ENCODE measurements at regions not wholly inside any gene's neighbourhood (a gene's known extent, or its start where the extent isn't known, plus 50 kb on each side); places are given as distances from the start of the nearest gene placed in this dataset.

GRCh38 chr1:4944911-4945310 lies 290.5 kb downstream of the AJAP1 start:
- DNase-seq = no peak

- DNase-seq = no peak
Measured at GRCh38 chr1:4944072-4944471, 289.7 kb downstream of the AJAP1 start.

- no peak for DNase-seq
Measured at GRCh38 chr1:4939266-4939665, 284.9 kb downstream of the AJAP1 start.

- no peak for DNase-seq
Measured at GRCh38 chr1:4937876-4938534, 283.6 kb downstream of the AJAP1 start.

GRCh38 chr1:4935807-4936206 lies 281.4 kb downstream of the AJAP1 start:
- DNase-seq = no peak

- no peak for DNase-seq
Measured at GRCh38 chr1:4933232-4933631, 278.8 kb downstream of the AJAP1 start.

GRCh38 chr1:4932311-4933030 lies 278.1 kb downstream of the AJAP1 start:
- no peak for DNase-seq

GRCh38 chr1:4931486-4931885 lies 277.1 kb downstream of the AJAP1 start:
- DNase-seq = no peak

GRCh38 chr1:4928186-4928585 lies 273.8 kb downstream of the AJAP1 start:
- DNase-seq = no peak

- DNase-seq = no peak
Measured at GRCh38 chr1:4924356-4924755, 269.9 kb downstream of the AJAP1 start.

GRCh38 chr1:4916610-4917009 lies 262.2 kb downstream of the AJAP1 start:
- no peak for DNase-seq

- no peak for DNase-seq
Measured at GRCh38 chr1:4915154-4915553, 260.7 kb downstream of the AJAP1 start.

GRCh38 chr1:4908486-4908885 lies 254.1 kb downstream of the AJAP1 start:
- no peak for DNase-seq

- no peak for DNase-seq
Measured at GRCh38 chr1:4894566-4894965, 240.2 kb downstream of the AJAP1 start.

GRCh38 chr1:4880626-4881025 lies 226.2 kb downstream of the AJAP1 start:
- DNase-seq = no peak

- no peak for DNase-seq
Measured at GRCh38 chr1:4877426-4877825, 223.0 kb downstream of the AJAP1 start.

- no peak for DNase-seq
Measured at GRCh38 chr1:4871373-4871772, 217.0 kb downstream of the AJAP1 start.

- no peak for DNase-seq
Measured at GRCh38 chr1:4868521-4868920, 214.1 kb downstream of the AJAP1 start.

- DNase-seq = no peak
Measured at GRCh38 chr1:4856396-4856795, 202.0 kb downstream of the AJAP1 start.

- DNase-seq = no peak
Measured at GRCh38 chr1:4854367-4854766, 200.0 kb downstream of the AJAP1 start.

GRCh38 chr1:4853904-4854303 lies 199.5 kb downstream of the AJAP1 start:
- DNase-seq = no peak

- no peak for DNase-seq
Measured at GRCh38 chr1:4851385-4852065, 197.1 kb downstream of the AJAP1 start.

- DNase-seq = no peak
Measured at GRCh38 chr1:4848431-4848830, 194.0 kb downstream of the AJAP1 start.

GRCh38 chr1:4847711-4848110 lies 193.3 kb downstream of the AJAP1 start:
- DNase-seq = no peak
